ENCODE measurements at regions not wholly inside any gene's neighbourhood (a gene's known extent, or its start where the extent isn't known, plus 50 kb on each side); places are given as distances from the start of the nearest gene placed in this dataset.

DNA sequence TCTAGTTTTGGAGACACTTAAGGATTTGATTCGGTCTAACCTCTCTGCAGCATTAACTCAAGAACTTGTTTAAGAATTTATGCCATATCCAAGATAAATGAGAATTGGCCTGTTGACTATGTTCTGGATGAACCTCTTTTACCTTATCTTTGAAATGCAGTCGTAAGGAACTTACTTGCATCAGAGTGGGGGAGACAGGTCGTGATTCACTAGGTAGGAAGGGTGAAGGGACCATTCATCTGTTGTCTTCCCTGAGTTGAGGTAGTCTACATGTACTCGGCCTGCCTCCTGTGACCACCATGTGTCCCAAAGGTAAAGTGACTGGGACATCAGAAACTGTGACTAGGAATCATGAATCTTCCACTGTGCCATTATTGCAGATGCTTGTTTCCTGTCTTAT is 248.0 kb upstream of the P2RY1 start:
- TF ChIP-seq, protein P1, sequence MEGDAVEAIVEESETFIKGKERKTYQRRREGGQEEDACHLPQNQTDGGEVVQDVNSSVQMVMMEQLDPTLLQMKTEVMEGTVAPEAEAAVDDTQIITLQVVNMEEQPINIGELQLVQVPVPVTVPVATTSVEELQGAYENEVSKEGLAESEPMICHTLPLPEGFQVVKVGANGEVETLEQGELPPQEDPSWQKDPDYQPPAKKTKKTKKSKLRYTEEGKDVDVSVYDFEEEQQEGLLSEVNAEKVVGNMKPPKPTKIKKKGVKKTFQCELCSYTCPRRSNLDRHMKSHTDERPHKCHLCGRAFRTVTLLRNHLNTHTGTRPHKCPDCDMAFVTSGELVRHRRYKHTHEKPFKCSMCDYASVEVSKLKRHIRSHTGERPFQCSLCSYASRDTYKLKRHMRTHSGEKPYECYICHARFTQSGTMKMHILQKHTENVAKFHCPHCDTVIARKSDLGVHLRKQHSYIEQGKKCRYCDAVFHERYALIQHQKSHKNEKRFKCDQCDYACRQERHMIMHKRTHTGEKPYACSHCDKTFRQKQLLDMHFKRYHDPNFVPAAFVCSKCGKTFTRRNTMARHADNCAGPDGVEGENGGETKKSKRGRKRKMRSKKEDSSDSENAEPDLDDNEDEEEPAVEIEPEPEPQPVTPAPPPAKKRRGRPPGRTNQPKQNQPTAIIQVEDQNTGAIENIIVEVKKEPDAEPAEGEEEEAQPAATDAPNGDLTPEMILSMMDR (IDR thresholded peaks at IDR 0.05), result no peak
- no peak for TF ChIP-seq POLR2A (IDR thresholded peaks at IDR 0.05)

All from esophagus squamous epithelium (tissue), 4 donors.